ENCODE measurements at regions not wholly inside any gene's neighbourhood (a gene's known extent, or its start where the extent isn't known, plus 50 kb on each side); places are given as distances from the start of the nearest gene placed in this dataset.

DNA sequence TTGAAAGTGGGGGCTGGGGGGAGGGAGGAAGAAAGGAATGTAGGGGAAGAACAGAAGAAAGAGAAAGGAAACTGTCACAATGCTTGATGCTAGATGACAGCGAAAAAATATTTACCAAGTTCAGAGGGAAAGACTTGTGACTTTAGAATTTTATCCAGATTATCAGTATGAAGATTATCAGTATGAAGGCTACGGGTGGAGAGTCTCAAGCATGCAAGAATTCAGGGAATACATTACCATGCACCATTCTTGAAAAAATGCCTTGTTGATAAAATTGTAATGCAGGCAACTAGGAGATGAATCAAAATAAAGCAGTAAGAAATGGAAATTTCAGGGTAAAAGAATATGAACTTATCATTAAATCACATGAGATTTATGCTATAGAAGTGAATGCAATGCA, 376.8 kb downstream of the PCNX1 start:
- TF ChIP-seq, protein P1, sequence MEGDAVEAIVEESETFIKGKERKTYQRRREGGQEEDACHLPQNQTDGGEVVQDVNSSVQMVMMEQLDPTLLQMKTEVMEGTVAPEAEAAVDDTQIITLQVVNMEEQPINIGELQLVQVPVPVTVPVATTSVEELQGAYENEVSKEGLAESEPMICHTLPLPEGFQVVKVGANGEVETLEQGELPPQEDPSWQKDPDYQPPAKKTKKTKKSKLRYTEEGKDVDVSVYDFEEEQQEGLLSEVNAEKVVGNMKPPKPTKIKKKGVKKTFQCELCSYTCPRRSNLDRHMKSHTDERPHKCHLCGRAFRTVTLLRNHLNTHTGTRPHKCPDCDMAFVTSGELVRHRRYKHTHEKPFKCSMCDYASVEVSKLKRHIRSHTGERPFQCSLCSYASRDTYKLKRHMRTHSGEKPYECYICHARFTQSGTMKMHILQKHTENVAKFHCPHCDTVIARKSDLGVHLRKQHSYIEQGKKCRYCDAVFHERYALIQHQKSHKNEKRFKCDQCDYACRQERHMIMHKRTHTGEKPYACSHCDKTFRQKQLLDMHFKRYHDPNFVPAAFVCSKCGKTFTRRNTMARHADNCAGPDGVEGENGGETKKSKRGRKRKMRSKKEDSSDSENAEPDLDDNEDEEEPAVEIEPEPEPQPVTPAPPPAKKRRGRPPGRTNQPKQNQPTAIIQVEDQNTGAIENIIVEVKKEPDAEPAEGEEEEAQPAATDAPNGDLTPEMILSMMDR (IDR thresholded peaks at IDR 0.05) = no peak
- no peak for TF ChIP-seq POLR2A (IDR thresholded peaks at IDR 0.05)
